GM12873 (cell line): ENCODE measurements at regions not wholly inside any gene's neighbourhood (a gene's known extent, or its start where the extent isn't known, plus 50 kb on each side); places are given as distances from the start of the nearest gene placed in this dataset.

Experiments used
- CTCF ChIP-seq: IDR thresholded peaks from 2 replicates; pipeline ENCODE4 v1.5.1; 2012; ENCODE audit warnings: low read depth, mild to moderate bottlenecking, moderate library complexity, low read length, control low read depth; ENCODE audit not compliant: insufficient read depth; ENCODE audit errors: missing control alignments

- TF ChIP-seq CTCF: no peak
Measured at GRCh38 chr2:104668631-104669030, 185.3 kb upstream of the POU3F3 start.

- TF ChIP-seq CTCF: no peak
Measured at GRCh38 chr2:104673225-104673624, 180.7 kb upstream of the POU3F3 start.

- TF ChIP-seq CTCF: no peak
Measured at GRCh38 chr2:104678181-104678580, 175.7 kb upstream of the POU3F3 start.

- TF ChIP-seq CTCF: no peak
Measured at GRCh38 chr2:104685591-104685990, 168.3 kb upstream of the POU3F3 start.

- no peak for TF ChIP-seq CTCF
Measured at GRCh38 chr2:104687147-104687546, 166.8 kb upstream of the POU3F3 start.

GRCh38 chr2:104690255-104690984 lies 163.5 kb upstream of the POU3F3 start:
- TF ChIP-seq CTCF: no peak

GRCh38 chr2:104698276-104698675 lies 155.6 kb upstream of the POU3F3 start:
- TF ChIP-seq CTCF: no peak

- TF ChIP-seq CTCF: no peak
Measured at GRCh38 chr2:104701411-104701911, 152.5 kb upstream of the POU3F3 start.
